Retina (tissue), 1 donor: ENCODE measurements at regions not wholly inside any gene's neighbourhood (a gene's known extent, or its start where the extent isn't known, plus 50 kb on each side); places are given as distances from the start of the nearest gene placed in this dataset.

ENCODE experiments used
- DNase-seq: peaks from one replicate; pipeline ENCODE4 v3.0.0-alpha.2; 2016

GRCh38 chr3:72187131-72187530 lies 402.2 kb upstream of the PROK2 start:
- DNase-seq = no peak

GRCh38 chr3:72186400-72186855 lies 401.5 kb upstream of the PROK2 start:
- DNase-seq = no peak

GRCh38 chr3:72185549-72186399 lies 400.8 kb upstream of the PROK2 start:
- no peak for DNase-seq

GRCh38 chr3:72183489-72183888 lies 398.5 kb upstream of the PROK2 start:
- DNase-seq = no peak

- no peak for DNase-seq
Observed at GRCh38 chr3:72182206-72182605, 397.3 kb upstream of the PROK2 start.

GRCh38 chr3:72181251-72181650 lies 396.3 kb upstream of the PROK2 start:
- no peak for DNase-seq

GRCh38 chr3:72180405-72180804 lies 395.5 kb upstream of the PROK2 start:
- DNase-seq = no peak

GRCh38 chr3:72179107-72179464 lies 394.1 kb upstream of the PROK2 start:
- no peak for DNase-seq

GRCh38 chr3:72178463-72179106 lies 393.6 kb upstream of the PROK2 start:
- no peak for DNase-seq

GRCh38 chr3:72177075-72178050 lies 392.4 kb upstream of the PROK2 start:
- DNase-seq = no peak

GRCh38 chr3:72176537-72177041 lies 391.6 kb upstream of the PROK2 start:
- DNase-seq = no peak

GRCh38 chr3:72175296-72175858 lies 390.4 kb upstream of the PROK2 start:
- DNase-seq = no peak

GRCh38 chr3:72174890-72175289 lies 389.9 kb upstream of the PROK2 start:
- DNase-seq = no peak

- DNase-seq = no peak
Observed at GRCh38 chr3:72174040-72174439, 389.1 kb upstream of the PROK2 start.

- DNase-seq = no peak
Observed at GRCh38 chr3:72171946-72172345, 387.0 kb upstream of the PROK2 start.

- no peak for DNase-seq
Observed at GRCh38 chr3:72171463-72171881, 386.5 kb upstream of the PROK2 start.

- no peak for DNase-seq
Observed at GRCh38 chr3:72169561-72170472, 384.9 kb upstream of the PROK2 start.

GRCh38 chr3:72169120-72169519 lies 384.2 kb upstream of the PROK2 start:
- no peak for DNase-seq

GRCh38 chr3:72165808-72166207 lies 380.9 kb upstream of the PROK2 start:
- no peak for DNase-seq

GRCh38 chr3:72165317-72165716 lies 380.4 kb upstream of the PROK2 start:
- DNase-seq = no peak

- DNase-seq = no peak
Observed at GRCh38 chr3:72164635-72164978, 379.7 kb upstream of the PROK2 start.
